ENCODE measurements at regions not wholly inside any gene's neighbourhood (a gene's known extent, or its start where the extent isn't known, plus 50 kb on each side); places are given as distances from the start of the nearest gene placed in this dataset.

- no peak overlapping the region for H3K27ac ChIP-seq
- H3K4me1 ChIP-seq, result no peaks in the 10 kb centered on the region
- no peak overlapping the region for H3K4me3 ChIP-seq
- H3K27me3 ChIP-seq, result no peaks in the 10 kb centered on the region
- no peak for DNase-seq
- no peak for TF ChIP-seq POLR2A (IDR thresholded peaks at IDR 0.05)
- peak in 3 of 6 experiments; percentile 9 to 30 (median 24) for TF ChIP-seq CTCF (IDR thresholded peaks at IDR 0.05)
- H3K36me3 ChIP-seq, result no peaks in the 10 kb centered on the region
- no peaks in the 10 kb centered on the region for H3K9me3 ChIP-seq
Observed at GRCh38 chr5:136686192-136686872, 321.0 kb upstream of the TRPC7 start.

- no peak for TF ChIP-seq CTCF (IDR thresholded peaks at IDR 0.05)
- TF ChIP-seq POLR2A (IDR thresholded peaks at IDR 0.05), result no peak
- Histone ChIP-seq H3K27ac (no peak overlapping the region), H3K9me3 (no peaks in the 10 kb centered on the region), H3K27me3 (no peaks in the 10 kb centered on the region), H3K36me3 (no peaks in the 10 kb centered on the region), H3K4me3 (no peak overlapping the region), H3K4me1 (no peaks in the 10 kb centered on the region)
- no peak for DNase-seq
Observed at GRCh38 chr5:136682986-136683385, 317.6 kb upstream of the TRPC7 start.

GRCh38 chr5:136679233-136679632 lies 313.9 kb upstream of the TRPC7 start:
- DNase-seq, result no peak
- TF ChIP-seq CTCF (IDR thresholded peaks at IDR 0.05) (no peak), POLR2A (IDR thresholded peaks at IDR 0.05) (no peak)
- Histone ChIP-seq H3K36me3 (no peaks in the 10 kb centered on the region), H3K27me3 (no peaks in the 10 kb centered on the region), H3K27ac (no peak overlapping the region), H3K4me3 (no peak overlapping the region), H3K4me1 (no peaks in the 10 kb centered on the region), H3K9me3 (no peaks in the 10 kb centered on the region)

GRCh38 chr5:136677217-136677616 lies 311.9 kb upstream of the TRPC7 start:
- no peak for TF ChIP-seq POLR2A (IDR thresholded peaks at IDR 0.05)
- H3K27me3 ChIP-seq, result no peaks in the 10 kb centered on the region
- no peaks in the 10 kb centered on the region for H3K36me3 ChIP-seq
- no peak overlapping the region for H3K4me3 ChIP-seq
- H3K9me3 ChIP-seq, result no peaks in the 10 kb centered on the region
- no peak overlapping the region for H3K27ac ChIP-seq
- no peaks in the 10 kb centered on the region for H3K4me1 ChIP-seq
- no peak for DNase-seq

GRCh38 chr5:136676685-136677084 lies 311.3 kb upstream of the TRPC7 start:
- Histone ChIP-seq H3K4me3 (no peak overlapping the region), H3K9me3 (no peaks in the 10 kb centered on the region), H3K4me1 (no peaks in the 10 kb centered on the region), H3K36me3 (no peaks in the 10 kb centered on the region), H3K27ac (no peak overlapping the region), H3K27me3 (no peaks in the 10 kb centered on the region)
- no peak for DNase-seq
- TF ChIP-seq CTCF (IDR thresholded peaks at IDR 0.05), result no peak
- no peak for TF ChIP-seq POLR2A (IDR thresholded peaks at IDR 0.05)

- Histone ChIP-seq H3K4me1 (no peaks in the 10 kb centered on the region), H3K4me3 (no peak overlapping the region), H3K36me3 (no peaks in the 10 kb centered on the region), H3K27ac (no peak overlapping the region), H3K27me3 (no peaks in the 10 kb centered on the region), H3K9me3 (no peaks in the 10 kb centered on the region)
- no peak for DNase-seq
- no peak for TF ChIP-seq POLR2A (IDR thresholded peaks at IDR 0.05)
- no peak for TF ChIP-seq CTCF (IDR thresholded peaks at IDR 0.05)
Observed at GRCh38 chr5:136675769-136676168, 310.4 kb upstream of the TRPC7 start.

Data from Peyer's patch (tissue), 4 donors.